HepG2 (cell line): ENCODE measurements at regions not wholly inside any gene's neighbourhood (a gene's known extent, or its start where the extent isn't known, plus 50 kb on each side); places are given as distances from the start of the nearest gene placed in this dataset.

Source experiments
- BHLHE40 ChIP-seq: IDR thresholded peaks from 2 replicates; pipeline ENCODE4 v1.6.1; 2011; ENCODE audit warnings: low read length, improper control_type of control experiment
- CBFB ChIP-seq: sonication (generic); formaldehyde crosslinking; IDR thresholded peaks from 2 replicates; pipeline ENCODE4 v1.4.0; 2020; ENCODE audit warnings: missing genetic modification reagents
- DPF2 ChIP-seq: sonication (generic); formaldehyde crosslinking; IDR thresholded peaks from 2 replicates; pipeline ENCODE4 v1.4.0; 2020; ENCODE audit warnings: mild to moderate bottlenecking, low read depth, missing genetic modification reagents, borderline replicate concordance
- GZF1 ChIP-seq: sonication (generic); formaldehyde crosslinking; IDR thresholded peaks from 2 replicates; pipeline ENCODE4 v1.5.1; 2020; ENCODE audit warnings: mild to moderate bottlenecking, missing genetic modification reagents
- HDAC1 ChIP-seq: sonication (generic); formaldehyde crosslinking; IDR thresholded peaks from 2 replicates; pipeline ENCODE4 v1.5.1; 2020; ENCODE audit warnings: mild to moderate bottlenecking, missing genetic modification reagents
- MEF2D ChIP-seq: sonication (generic); formaldehyde crosslinking; IDR thresholded peaks from 2 replicates; pipeline ENCODE4 v1.5.1; 2020; ENCODE audit warnings: mild to moderate bottlenecking, missing genetic modification reagents
- NFKBIZ ChIP-seq: IDR thresholded peaks from 2 replicates; pipeline ENCODE4 v1.6.1; 2018; ENCODE audit warnings: missing genetic modification reagents, missing compliant biosample characterization
- PITX1 ChIP-seq: sonication (generic); formaldehyde crosslinking; IDR thresholded peaks from 2 replicates; pipeline ENCODE4 v1.5.1; 2020; ENCODE audit warnings: mild to moderate bottlenecking, missing genetic modification reagents
- POGZ ChIP-seq: sonication (generic); formaldehyde crosslinking; IDR thresholded peaks from 2 replicates; pipeline ENCODE4 v1.4.0; 2020; ENCODE audit warnings: mild to moderate bottlenecking, missing genetic modification reagents
- POLR2AphosphoS5 ChIP-seq: IDR thresholded peaks from 2 replicates; pipeline ENCODE4 v1.6.1; 2012; ENCODE audit warnings: low read depth, low read length
- RAD51 ChIP-seq: fragments of 450-650 bp; IDR thresholded peaks from 2 replicates; pipeline ENCODE4 v1.6.1; 2016; ENCODE audit warnings: borderline replicate concordance
- RCOR2 ChIP-seq: IDR thresholded peaks from 2 replicates; pipeline ENCODE4 v1.6.1; 2016; ENCODE audit warnings: missing biosample characterization, missing genetic modification reagents
- SALL1 ChIP-seq: sonication (generic); formaldehyde crosslinking; IDR thresholded peaks from 2 replicates; pipeline ENCODE4 v1.8.0; 2022; ENCODE audit warnings: mild to moderate bottlenecking, missing genetic modification reagents
- SSRP1 ChIP-seq: IDR thresholded peaks from 2 replicates; pipeline ENCODE4 v1.6.1; 2016; ENCODE audit warnings: control low read depth
- TAF1 ChIP-seq: sonication (generic); formaldehyde crosslinking; IDR thresholded peaks from 2 replicates; pipeline ENCODE4 v1.4.0; 2020; ENCODE audit warnings: missing genetic modification reagents
- TARDBP ChIP-seq: sonication (generic); formaldehyde crosslinking; IDR thresholded peaks from 2 replicates; pipeline ENCODE4 v1.8.0; 2022; ENCODE audit warnings: mild to moderate bottlenecking, missing genetic modification reagents
- THRA ChIP-seq: sonication (generic); formaldehyde crosslinking; IDR thresholded peaks from 2 replicates; pipeline ENCODE4 v1.4.0; 2020; ENCODE audit warnings: missing genetic modification reagents, borderline replicate concordance
- U2AF1 ChIP-seq: fragments of 200-400 bp; formaldehyde crosslinking; optimal IDR thresholded peaks from 2 replicates; pipeline ENCODE3; 2017; ENCODE audit warnings: mild to moderate bottlenecking, low read depth, low read length
- XRCC5 ChIP-seq: fragments of 200-400 bp; formaldehyde crosslinking; optimal IDR thresholded peaks from 2 replicates; pipeline ENCODE3; 2017; ENCODE audit warnings: mild to moderate bottlenecking, low read length
- ZBTB7A ChIP-seq: sonication (generic); formaldehyde crosslinking; IDR thresholded peaks from 2 replicates; pipeline ENCODE4 v1.8.0; 2022; ENCODE audit warnings: mild to moderate bottlenecking, missing genetic modification reagents
- ZNF180 ChIP-seq: sonication (generic); formaldehyde crosslinking; IDR thresholded peaks from 2 replicates; pipeline ENCODE4 v1.4.0; 2020; ENCODE audit warnings: low read depth, missing genetic modification reagents, borderline replicate concordance
- ZNF292 ChIP-seq: sonication (generic); formaldehyde crosslinking; IDR thresholded peaks from 2 replicates; pipeline ENCODE4 v1.8.1; 2022; ENCODE audit warnings: mild to moderate bottlenecking, low read depth, missing genetic modification reagents, borderline replicate concordance
- ZNF317 ChIP-seq: sonication (generic); formaldehyde crosslinking; IDR thresholded peaks from 2 replicates; pipeline ENCODE4 v1.5.0; 2020; ENCODE audit warnings: mild to moderate bottlenecking, missing genetic modification reagents
- ZNF430 ChIP-seq: sonication (generic); formaldehyde crosslinking; IDR thresholded peaks from 2 replicates; pipeline ENCODE4 v1.9.0; 2021; ENCODE audit warnings: mild to moderate bottlenecking, missing genetic modification reagents
- ZNF572 ChIP-seq: sonication (generic); formaldehyde crosslinking; IDR thresholded peaks from 2 replicates; pipeline ENCODE4 v1.5.1; 2020; ENCODE audit warnings: mild to moderate bottlenecking, missing genetic modification reagents
- ZNF639 ChIP-seq: conservative IDR thresholded peaks from 2 replicates; pipeline ENCODE4 v1.6.1; 2018; ENCODE audit warnings: missing genetic modification reagents
- ZNF644 ChIP-seq: IDR thresholded peaks from 2 replicates; pipeline ENCODE4 v1.6.1; 2016; ENCODE audit warnings: low read depth
- ZNF672 ChIP-seq: sonication (generic); formaldehyde crosslinking; IDR thresholded peaks from 2 replicates; pipeline ENCODE4 v1.8.1; 2022; ENCODE audit warnings: missing genetic modification reagents
- TF ChIP-seq, protein P1 (sequence below): IDR thresholded peaks from 2 replicates; pipeline ENCODE4 v1.6.1; 2016; ENCODE audit warnings: low read depth, borderline replicate concordance
- TF ChIP-seq, protein P2 (sequence below): IDR thresholded peaks from 2 replicates; pipeline ENCODE4 v1.6.1; 2016

- TF ChIP-seq THRA (CRISPR knock-in tag) (peak; percentile 68; the same call in 1 of the 2 replicates), NFKBIZ (CRISPR knock-in tag) (peak; percentile 90), HDAC1 (CRISPR knock-in tag) (peak; percentile 78), U2AF1 (no peak), ZNF639 (CRISPR knock-in tag) (0 out of 2 replicates have a peak, but pooled peaks have one; percentile 24), ZNF180 (CRISPR knock-in tag) (no peak), PITX1 (CRISPR knock-in tag) (peak; percentile 81), ZNF292 (CRISPR knock-in tag) (peak; percentile 61; the same call in 1 of the 2 replicates), DPF2 (CRISPR knock-in tag) (peak; percentile 94), CBFB (CRISPR knock-in tag) (peak; percentile 82), SSRP1 (CRISPR knock-in tag) (peak; percentile 49; the same call in 1 of the 2 replicates), XRCC5 (no peak), RCOR2 (CRISPR knock-in tag) (peak; percentile 80), ZNF317 (CRISPR knock-in tag) (no peak), BHLHE40 (no peak; the same call in 1 of the 2 replicates), SALL1 (peak; percentile 93), ZNF644 (CRISPR knock-in tag) (peak; percentile 99), ZNF430 (0 out of 2 replicates have a peak, but pooled peaks have one; percentile 52), TARDBP (peak; percentile 90; the same call in 1 of the 2 replicates), ZNF672 (no peak), GZF1 (no peak), MEF2D (CRISPR knock-in tag) (peak; percentile 87), ZBTB7A (no peak), RAD51 (no peak), POLR2AphosphoS5 (no peak; the same call in 1 of the 2 replicates), ZNF572 (CRISPR knock-in tag) (no peak), POGZ (peak; percentile 99), TAF1 (CRISPR knock-in tag) (peak; percentile 33; the same call in 1 of the 2 replicates)
- TF ChIP-seq, protein P1, sequence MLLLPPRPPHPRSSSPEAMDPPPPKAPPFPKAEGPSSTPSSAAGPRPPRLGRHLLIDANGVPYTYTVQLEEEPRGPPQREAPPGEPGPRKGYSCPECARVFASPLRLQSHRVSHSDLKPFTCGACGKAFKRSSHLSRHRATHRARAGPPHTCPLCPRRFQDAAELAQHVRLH (CRISPR knock-in tag): peak; percentile 81; the same call in 1 of the 2 replicates
- TF ChIP-seq, protein P2, sequence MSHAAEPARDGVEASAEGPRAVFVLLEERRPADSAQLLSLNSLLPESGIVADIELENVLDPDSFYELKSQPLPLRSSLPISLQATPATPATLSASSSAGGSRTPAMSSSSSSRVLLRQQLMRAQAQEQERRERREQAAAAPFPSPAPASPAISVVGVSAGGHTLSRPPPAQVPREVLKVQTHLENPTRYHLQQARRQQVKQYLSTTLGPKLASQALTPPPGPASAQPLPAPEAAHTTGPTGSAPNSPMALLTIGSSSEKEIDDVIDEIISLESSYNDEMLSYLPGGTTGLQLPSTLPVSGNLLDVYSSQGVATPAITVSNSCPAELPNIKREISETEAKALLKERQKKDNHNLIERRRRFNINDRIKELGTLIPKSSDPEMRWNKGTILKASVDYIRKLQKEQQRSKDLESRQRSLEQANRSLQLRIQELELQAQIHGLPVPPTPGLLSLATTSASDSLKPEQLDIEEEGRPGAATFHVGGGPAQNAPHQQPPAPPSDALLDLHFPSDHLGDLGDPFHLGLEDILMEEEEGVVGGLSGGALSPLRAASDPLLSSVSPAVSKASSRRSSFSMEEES: peak; percentile 87
Observed at GRCh38 chr4:124530464-124531077, 182.0 kb downstream of the ANKRD50 start (continued).
